AG04450 (cell line): ENCODE measurements at regions not wholly inside any gene's neighbourhood (a gene's known extent, or its start where the extent isn't known, plus 50 kb on each side); places are given as distances from the start of the nearest gene placed in this dataset.

Experiments
- CTCF ChIA-PET: fragments of 300-600, 350-600 bp; formaldehyde crosslinking; extraction: SDS; loops from one replicate; lab custom pipeline; 2022; ENCODE audit warnings: antibody characterized with exemption, inconsistent platforms; lab: Charles Lee
- POLR2A ChIA-PET: fragments of 350-600 bp; formaldehyde crosslinking; extraction: SDS; loops from one replicate; lab custom pipeline; 2021; ENCODE audit warnings: antibody characterized with exemption, inconsistent platforms; lab: Yijun Ruan, JAX
- DNase-seq: peaks from one replicate; pipeline ENCODE4 v3.0.0-alpha.2; 2011; ENCODE audit warnings: low read depth, low spot score
- H3K27ac ChIP-seq: one replicate; pipeline ENCODE4 v1.5.1; 2012; ENCODE audit warnings: low read depth, low read length, control low read depth
- H3K27me3 ChIP-seq: one replicate; pipeline ENCODE4 v1.6.0; 2012; ENCODE audit warnings: low read length; ENCODE audit not compliant: control insufficient read depth, insufficient read depth
- H3K4me3 ChIP-seq: 2 replicates; pipeline ENCODE4 v1.5.1; 2011; ENCODE audit warnings: mild to moderate bottlenecking, low read depth, low read length, control low read depth
- H3K9me3 ChIP-seq: 2 replicates; pipeline ENCODE4 v1.5.1; 2012; ENCODE audit warnings: low read length; ENCODE audit not compliant: control insufficient read depth, insufficient read depth
- TF ChIP-seq, protein P1 (sequence below): IDR thresholded peaks from 2 replicates; pipeline ENCODE4 v1.5.1; 2011; ENCODE audit warnings: low read depth, low read length, control low read depth, inconsistent platforms

DNA sequence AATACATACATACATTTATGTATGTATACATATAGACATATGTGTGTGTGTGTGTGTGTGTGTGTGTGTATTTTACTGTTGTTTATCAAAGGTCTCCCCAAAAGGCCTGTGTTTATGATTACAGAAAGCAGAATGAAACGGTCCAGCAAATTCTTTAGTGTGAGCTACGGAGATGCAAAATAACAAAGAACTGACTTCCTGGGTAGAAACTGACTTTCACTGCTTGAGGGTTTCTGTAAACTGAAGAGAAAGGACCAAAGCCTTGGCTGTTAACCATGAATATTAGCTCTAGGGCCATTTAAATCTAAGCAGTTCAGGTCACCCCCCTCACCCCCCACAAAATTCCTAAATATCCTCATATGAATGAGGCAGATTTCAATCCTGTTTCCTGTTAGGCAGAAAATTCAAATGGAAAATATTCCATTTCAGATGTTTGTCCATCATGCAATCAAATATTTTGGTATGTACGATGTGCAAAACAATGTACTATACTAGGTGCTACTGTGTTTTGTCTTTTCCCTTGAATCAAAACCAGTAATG is 213.2 kb downstream of the TGFB2 start:
- no peak for DNase-seq
- TF ChIP-seq, protein P1, sequence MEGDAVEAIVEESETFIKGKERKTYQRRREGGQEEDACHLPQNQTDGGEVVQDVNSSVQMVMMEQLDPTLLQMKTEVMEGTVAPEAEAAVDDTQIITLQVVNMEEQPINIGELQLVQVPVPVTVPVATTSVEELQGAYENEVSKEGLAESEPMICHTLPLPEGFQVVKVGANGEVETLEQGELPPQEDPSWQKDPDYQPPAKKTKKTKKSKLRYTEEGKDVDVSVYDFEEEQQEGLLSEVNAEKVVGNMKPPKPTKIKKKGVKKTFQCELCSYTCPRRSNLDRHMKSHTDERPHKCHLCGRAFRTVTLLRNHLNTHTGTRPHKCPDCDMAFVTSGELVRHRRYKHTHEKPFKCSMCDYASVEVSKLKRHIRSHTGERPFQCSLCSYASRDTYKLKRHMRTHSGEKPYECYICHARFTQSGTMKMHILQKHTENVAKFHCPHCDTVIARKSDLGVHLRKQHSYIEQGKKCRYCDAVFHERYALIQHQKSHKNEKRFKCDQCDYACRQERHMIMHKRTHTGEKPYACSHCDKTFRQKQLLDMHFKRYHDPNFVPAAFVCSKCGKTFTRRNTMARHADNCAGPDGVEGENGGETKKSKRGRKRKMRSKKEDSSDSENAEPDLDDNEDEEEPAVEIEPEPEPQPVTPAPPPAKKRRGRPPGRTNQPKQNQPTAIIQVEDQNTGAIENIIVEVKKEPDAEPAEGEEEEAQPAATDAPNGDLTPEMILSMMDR, result no peak
- H3K9me3 ChIP-seq, result no peaks in the 10 kb centered on the region
- no peak overlapping the region for H3K4me3 ChIP-seq
- ChIA-PET CTCF (no interaction called here), POLR2A (no interaction called here)
- H3K27me3 ChIP-seq, result no peaks in the 10 kb centered on the region
- no peak overlapping the region for H3K27ac ChIP-seq

DNA sequence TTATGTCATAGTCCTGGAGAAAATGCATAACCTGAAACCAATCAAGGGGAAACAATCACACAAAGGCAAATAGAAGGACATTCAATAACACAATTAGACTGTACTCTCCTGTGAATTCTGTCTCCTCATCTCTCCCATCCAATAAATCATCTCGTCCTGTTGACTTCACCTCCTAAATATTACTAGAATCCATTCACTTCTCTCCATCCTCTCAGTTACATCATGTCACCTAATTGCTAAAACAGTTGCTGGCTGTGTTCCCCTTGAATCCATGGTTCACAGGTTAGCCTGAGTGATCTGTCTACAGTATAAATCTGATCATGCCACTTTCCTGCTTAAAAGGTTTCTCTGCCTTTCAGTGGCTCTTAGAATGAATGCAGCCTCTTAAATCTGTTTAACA is 220.2 kb downstream of the TGFB2 start:
- DNase-seq, result no peak
- no peaks in the 10 kb centered on the region for H3K9me3 ChIP-seq

DNA sequence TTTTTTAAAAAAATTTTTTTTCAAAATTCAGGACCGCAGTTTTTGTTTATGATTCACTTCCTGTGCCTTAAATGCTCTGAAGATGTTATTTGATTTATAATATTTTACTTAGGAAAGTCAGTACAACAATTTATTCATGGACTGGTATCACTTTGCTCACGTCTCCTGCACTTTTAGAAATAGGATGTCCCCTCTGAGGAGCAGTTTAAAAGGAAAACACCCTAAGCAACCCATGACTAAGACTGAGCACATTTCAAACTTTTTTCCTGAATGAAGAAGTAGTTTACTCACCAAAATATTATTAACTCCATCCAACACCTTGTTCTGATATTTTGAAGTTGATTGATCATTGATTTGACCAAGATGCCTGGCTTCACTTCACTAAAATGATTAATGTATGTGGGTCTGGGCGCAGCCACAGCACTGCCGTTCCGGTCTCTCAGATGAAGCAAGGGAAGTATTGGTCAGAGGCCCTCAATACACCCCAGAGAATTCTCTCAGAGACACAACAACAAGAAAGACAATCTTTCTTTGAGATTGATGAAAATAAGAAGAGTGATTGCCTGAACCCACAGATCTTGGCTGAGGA is 223.9 kb downstream of the TGFB2 start:
- Histone ChIP-seq H3K27ac (no peak overlapping the region), H3K9me3 (no peaks in the 10 kb centered on the region), H3K27me3 (no peaks in the 10 kb centered on the region), H3K4me3 (no peak overlapping the region)
- TF ChIP-seq, protein P1, result no peak
- ChIA-PET POLR2A (no interaction called here), CTCF (interaction anchor here (0.6 kb wide), 1 partner anchor 971 kb away, joined by 4 read pairs; no protein-coding TSS in a partner anchor)
- DNase-seq, result no peak

More for the DNA sequence above, 220.2 kb downstream of the TGFB2 start:
- H3K27me3 ChIP-seq, result no peaks in the 10 kb centered on the region
- no peak overlapping the region for H3K4me3 ChIP-seq
- CTCF ChIA-PET, result no interaction called here
- no peak overlapping the region for H3K27ac ChIP-seq
- POLR2A ChIA-PET, result no interaction called here
- TF ChIP-seq, protein P1, result no peak

DNA sequence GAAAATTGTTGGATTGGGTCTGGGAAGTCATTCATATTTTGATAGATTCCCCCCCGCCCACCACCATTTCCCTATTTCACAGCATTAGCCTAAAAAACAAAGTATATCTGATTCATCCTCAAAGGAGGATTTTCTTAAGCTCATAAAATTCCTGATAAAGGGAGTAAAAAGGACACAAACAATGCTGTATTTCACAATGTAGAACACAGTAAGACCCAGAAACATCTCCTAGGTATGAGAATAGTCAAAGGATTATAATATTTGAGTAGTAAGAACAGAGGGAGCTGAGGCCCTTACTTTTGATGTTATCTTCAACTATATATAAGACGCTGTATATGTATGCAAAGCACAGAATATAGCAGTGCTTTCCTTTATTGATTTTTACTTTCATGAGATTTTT is 225.3 kb downstream of the TGFB2 start:
- ChIA-PET POLR2A (no interaction called here), CTCF (interaction anchor here (0.6 to 1.1 kb wide), 2 partner anchors 212 to 996 kb away, joined by 3 read pairs; no protein-coding TSS in a partner anchor)
- no peak for DNase-seq

DNA sequence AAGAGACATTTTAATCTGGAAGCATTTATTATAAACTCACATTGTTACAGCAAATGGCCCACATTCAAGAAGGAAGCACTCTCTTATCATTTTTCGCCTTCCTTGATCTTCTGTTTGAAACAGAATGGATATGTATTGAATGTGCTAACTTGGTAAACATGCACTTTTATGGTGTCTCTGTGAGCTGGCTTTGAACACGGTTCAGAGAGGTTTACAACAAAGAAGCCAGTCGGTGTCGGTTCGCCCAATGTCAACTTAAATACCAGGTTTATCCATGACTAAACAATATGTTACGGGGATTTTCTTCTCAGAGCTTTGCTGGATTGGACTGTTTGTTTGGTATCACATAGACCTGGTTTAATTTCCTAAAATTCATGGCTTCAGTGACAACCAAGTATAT is 226.4 kb downstream of the TGFB2 start:
- no peaks in the 10 kb centered on the region for H3K27me3 ChIP-seq
- POLR2A ChIA-PET, result no interaction called here

More for the DNA sequence above, 225.3 kb downstream of the TGFB2 start:
- Histone ChIP-seq H3K9me3 (no peaks in the 10 kb centered on the region; the same call in 1 of the 2 replicates), H3K27ac (no peak overlapping the region), H3K4me3 (no peak overlapping the region), H3K27me3 (no peaks in the 10 kb centered on the region)
- TF ChIP-seq, protein P1, result no peak

More for the DNA sequence above, 226.4 kb downstream of the TGFB2 start:
- H3K4me3 ChIP-seq, result no peak overlapping the region
- TF ChIP-seq, protein P1, result no peak
- H3K27ac ChIP-seq, result no peak overlapping the region
- no peaks in the 10 kb centered on the region; the same call in 1 of the 2 replicates for H3K9me3 ChIP-seq
- no peak for DNase-seq
- CTCF ChIA-PET, result no interaction called here
